ENCODE measurements at regions not wholly inside any gene's neighbourhood (a gene's known extent, or its start where the extent isn't known, plus 50 kb on each side); places are given as distances from the start of the nearest gene placed in this dataset.

- Histone ChIP-seq H2AFZ (ENCODE audit: low read depth, low read length) (no peak overlapping the region), H3K9me3 (replicated peaks; ENCODE audit: control insufficient read depth, insufficient read depth, low read length) (peaks cover 3% of the 10 kb centered on the region), H3K4me2 (ENCODE audit: insufficient read depth, low read length) (no peak overlapping the region), H3K9ac (replicated peaks; ENCODE audit: extremely low read depth, insufficient read depth, low read length) (no peak overlapping the region), H4K20me1 (replicated peaks; ENCODE audit: control insufficient read depth, extremely low read depth, insufficient read depth, low read length) (no peaks in the 10 kb centered on the region), H3K27ac (ENCODE audit: insufficient read depth, low read depth, low read length) (no peak overlapping the region), H3K9me1 (replicated peaks; ENCODE audit: control insufficient read depth, extremely low read depth, insufficient read depth, low read length) (no peaks in the 10 kb centered on the region), H3K79me2 (ENCODE audit: control insufficient read depth, insufficient read depth, low read length) (no peaks in the 10 kb centered on the region), H3K36me3 (ENCODE audit: control insufficient read depth in 2 of 2, extremely low read depth in 1 of 2, insufficient read depth in 2 of 2, low read length in 2 of 2) (no peaks in the 10 kb centered on the region), H3K27me3 (ENCODE audit: control insufficient read depth in 2 of 2, insufficient read depth in 2 of 2, low read length in 2 of 2) (no peaks in the 10 kb centered on the region), H3K4me3 (replicated peaks in 1 of 3; ENCODE audit: insufficient read depth in 1 of 3, low read depth in 1 of 3, low read length in 3 of 3) (no peak overlapping the region), H3K4me1 (ENCODE audit: control insufficient read depth, extremely low read depth, insufficient read depth, low read length) (no peaks in the 10 kb centered on the region)
- dilution Hi-C loops (cut with MboI; ENCODE audit: extremely low pct_ligation_motif_present, low sequenced_read_pairs): no loop called here
- no peak for DNase-seq (ENCODE audit: low read depth, low spot score)
- CTCF ChIA-PET: interaction anchor here (0.8 kb wide), 1 partner anchor 36 kb away, joined by 3 read pairs; no protein-coding TSS in a partner anchor
- FAIRE-seq: no peak
- TF ChIP-seq EZH2 (IDR thresholded peaks at IDR 0.05; ENCODE audit: borderline replicate concordance, low read depth, low read length, severe bottlenecking): no peak
- TF ChIP-seq CTCF (IDR thresholded peaks at IDR 0.05; ENCODE audit: extremely low read depth in 1 of 2, insufficient read depth in 1 of 2, low read depth in 1 of 2, low read length in 2 of 2): no peak
- TF ChIP-seq GATA2 (IDR thresholded peaks at IDR 0.05; ENCODE audit: insufficient read depth, insufficient read length, low read depth, low read length): no peak
- no peak for TF ChIP-seq MAX (IDR thresholded peaks at IDR 0.05; ENCODE audit: insufficient read depth, insufficient read length)
- TF ChIP-seq FOS (IDR thresholded peaks at IDR 0.05; ENCODE audit: borderline replicate concordance, insufficient read depth, low read length): no peak
- TF ChIP-seq JUN (IDR thresholded peaks at IDR 0.05; ENCODE audit: borderline replicate concordance, insufficient read depth, insufficient read length, low read depth): no peak
- TF ChIP-seq POLR2AphosphoS5 (IDR thresholded peaks at IDR 0.05; ENCODE audit: insufficient read depth, low read depth, low read length): no peak
- no peak for TF ChIP-seq MYC (IDR thresholded peaks at IDR 0.05; ENCODE audit: low read depth, low read length)
- TF ChIP-seq POLR2A (IDR thresholded peaks at IDR 0.05; ENCODE audit: low read depth, low read length): no peak
- POLR2A ChIA-PET: no interaction called here
- intact Hi-C loops (cut with micrococcal nuclease): no loop called here
- no TSS peak for BruUV-seq (replicated peaks)
Observed at GRCh38 chr13:87358319-87358718, 312.9 kb upstream of the SLITRK5 start.
